ENCODE measurements at regions not wholly inside any gene's neighbourhood (a gene's known extent, or its start where the extent isn't known, plus 50 kb on each side); places are given as distances from the start of the nearest gene placed in this dataset.

- no peak for DNase-seq (ENCODE audit: low read depth)
- Histone ChIP-seq H3K4me3 (ENCODE audit: low read depth, low read length) (no peak overlapping the region), H3K27me3 (ENCODE audit: control insufficient read depth, insufficient read depth, low read length) (no peaks in the 10 kb centered on the region), H3K36me3 (ENCODE audit: control insufficient read depth, insufficient read depth, low read length) (no peaks in the 10 kb centered on the region)
- no peak for TF ChIP-seq CTCF (IDR thresholded peaks at IDR 0.05; ENCODE audit: insufficient read depth, low read length, poor library complexity, severe bottlenecking)
Measured at GRCh38 chr5:58133631-58134296, 326.1 kb downstream of the PLK2 start.

GRCh38 chr5:58133216-58133615, 326.7 kb downstream of the PLK2 start:
- no peak for TF ChIP-seq CTCF (IDR thresholded peaks at IDR 0.05; ENCODE audit: insufficient read depth, low read length, poor library complexity, severe bottlenecking)
- H3K4me3 ChIP-seq (ENCODE audit: low read depth, low read length) = no peak overlapping the region
- DNase-seq (ENCODE audit: low read depth) = no peak
- H3K27me3 ChIP-seq (ENCODE audit: control insufficient read depth, insufficient read depth, low read length) = no peaks in the 10 kb centered on the region
- no peaks in the 10 kb centered on the region for H3K36me3 ChIP-seq (ENCODE audit: control insufficient read depth, insufficient read depth, low read length)

GRCh38 chr5:58127255-58128220, 332.3 kb downstream of the PLK2 start:
- Histone ChIP-seq H3K27me3 (ENCODE audit: control insufficient read depth, insufficient read depth, low read length) (no peaks in the 10 kb centered on the region), H3K36me3 (ENCODE audit: control insufficient read depth, insufficient read depth, low read length) (no peaks in the 10 kb centered on the region), H3K4me3 (ENCODE audit: low read depth, low read length) (no peak overlapping the region)
- no peak for TF ChIP-seq CTCF (IDR thresholded peaks at IDR 0.05; ENCODE audit: insufficient read depth, low read length, poor library complexity, severe bottlenecking)
- DNase-seq (ENCODE audit: low read depth) = no peak

- no peak overlapping the region for H3K4me3 ChIP-seq (ENCODE audit: low read depth, low read length)
- H3K36me3 ChIP-seq (ENCODE audit: control insufficient read depth, insufficient read depth, low read length) = no peaks in the 10 kb centered on the region
- DNase-seq (ENCODE audit: low read depth) = no peak
- TF ChIP-seq CTCF (IDR thresholded peaks at IDR 0.05; ENCODE audit: insufficient read depth, low read length, poor library complexity, severe bottlenecking) = no peak
- H3K27me3 ChIP-seq (ENCODE audit: control insufficient read depth, insufficient read depth, low read length) = no peaks in the 10 kb centered on the region
Measured at GRCh38 chr5:58123501-58123900, 336.4 kb downstream of the PLK2 start.

- DNase-seq (ENCODE audit: low read depth) = no peak
- TF ChIP-seq CTCF (IDR thresholded peaks at IDR 0.05; ENCODE audit: insufficient read depth, low read length, poor library complexity, severe bottlenecking) = no peak
- Histone ChIP-seq H3K27me3 (ENCODE audit: control insufficient read depth, insufficient read depth, low read length) (no peaks in the 10 kb centered on the region), H3K4me3 (ENCODE audit: low read depth, low read length) (no peak overlapping the region), H3K36me3 (ENCODE audit: control insufficient read depth, insufficient read depth, low read length) (no peaks in the 10 kb centered on the region)
Measured at GRCh38 chr5:58122848-58123392, 337.0 kb downstream of the PLK2 start.
